GM23248 (cell line): ENCODE measurements at regions not wholly inside any gene's neighbourhood (a gene's known extent, or its start where the extent isn't known, plus 50 kb on each side); places are given as distances from the start of the nearest gene placed in this dataset.

Experiments used
- DNase-seq: peaks from one replicate; pipeline ENCODE4 v3.0.0-alpha.2; 2015
- H2AFZ ChIP-seq: fragments of 200-600 bp; sonication (generic); 2 replicates; pipeline ENCODE4 v1.6.1; 2016; ENCODE audit warnings: antibody characterized with exemption
- H3F3A ChIP-seq: fragments of 200-600 bp; sonication (generic); 2 replicates; pipeline ENCODE4 v1.6.1; 2016; ENCODE audit warnings: mild to moderate bottlenecking, antibody characterized with exemption, mixed run types; ENCODE audit not compliant: insufficient read depth
- H3K27ac ChIP-seq: fragments of 200-600 bp; sonication (generic); 2 replicates; pipeline ENCODE4 v1.5.1; 2016; ENCODE audit warnings: mild to moderate bottlenecking
- H3K27me3 ChIP-seq: fragments of 200-600 bp; sonication (generic); replicated peaks from 2 replicates; pipeline ENCODE4 v1.6.1; 2016; ENCODE audit warnings: mild to moderate bottlenecking; ENCODE audit not compliant: insufficient read depth
- H3K36me3 ChIP-seq: fragments of 200-600 bp; sonication (generic); 2 replicates; pipeline ENCODE4 v1.6.1; 2016; ENCODE audit warnings: low read depth, mild to moderate bottlenecking
- H3K4me1 ChIP-seq: fragments of 200-600 bp; sonication (generic); 2 replicates; pipeline ENCODE4 v1.6.1; 2016; ENCODE audit warnings: mild to moderate bottlenecking; ENCODE audit not compliant: insufficient read depth
- H3K4me2 ChIP-seq: fragments of 200-600 bp; sonication (generic); one replicate; pipeline ENCODE4 v1.6.1; 2016; ENCODE audit warnings: mild to moderate bottlenecking; ENCODE audit not compliant: unreplicated experiment
- H3K4me3 ChIP-seq: fragments of 200-600 bp; sonication (generic); 2 replicates; pipeline ENCODE4 v1.5.1; 2016; ENCODE audit warnings: mild to moderate bottlenecking
- H3K79me2 ChIP-seq: fragments of 200-600 bp; sonication (generic); 2 replicates; pipeline ENCODE4 v1.6.1; 2016; ENCODE audit warnings: mild to moderate bottlenecking; ENCODE audit not compliant: insufficient read depth
- H3K9ac ChIP-seq: fragments of 200-600 bp; sonication (generic); 2 replicates; pipeline ENCODE4 v1.6.1; 2016; ENCODE audit warnings: mild to moderate bottlenecking
- H3K9me2 ChIP-seq: fragments of 200-600 bp; sonication (generic); 2 replicates; pipeline ENCODE4 v1.6.1; 2016; ENCODE audit warnings: mixed run types, mild to moderate bottlenecking, moderate library complexity; ENCODE audit not compliant: insufficient read depth
- H3K9me3 ChIP-seq: fragments of 200-600 bp; sonication (generic); one replicate; pipeline ENCODE4 v1.6.1; 2017; ENCODE audit warnings: low read depth
- H4K20me1 ChIP-seq: fragments of 200-600 bp; sonication (generic); 2 replicates; pipeline ENCODE4 v1.6.0; 2016; ENCODE audit not compliant: insufficient read depth
- EZH2 ChIP-seq: fragments of 200-600 bp; sonication (generic); IDR thresholded peaks from 2 replicates; pipeline ENCODE4 v1.6.1; 2018; ENCODE audit warnings: antibody characterized with exemption, mild to moderate bottlenecking; ENCODE audit not compliant: insufficient read depth, poor library complexity, severe bottlenecking
- EZH2phosphoT487 ChIP-seq: fragments of 200-600 bp; sonication (generic); IDR thresholded peaks from 2 replicates; pipeline ENCODE4 v1.6.1; 2018; ENCODE audit warnings: antibody characterized with exemption, moderate library complexity, mild to moderate bottlenecking, low read depth; ENCODE audit not compliant: insufficient read depth
- WGBS, 2 experiments: methylation state at CpG; one replicate each; pipeline ENCODE4 v1.1.6; 2015 to 2017; ENCODE audit warnings: low lambda C conversion rate in 2 of 2, low coverage in 1 of 2; ENCODE audit errors: missing lambda C conversion rate in 2 of 2; 5-methylcytosine and 5-hydroxymethylcytosine counted together
- in situ Hi-C: fragments of 300-500 bp; cut with MboI; formaldehyde crosslinking; loops from 2 replicates; pipeline ENCODE4 v1.15.0; 2020

DNA sequence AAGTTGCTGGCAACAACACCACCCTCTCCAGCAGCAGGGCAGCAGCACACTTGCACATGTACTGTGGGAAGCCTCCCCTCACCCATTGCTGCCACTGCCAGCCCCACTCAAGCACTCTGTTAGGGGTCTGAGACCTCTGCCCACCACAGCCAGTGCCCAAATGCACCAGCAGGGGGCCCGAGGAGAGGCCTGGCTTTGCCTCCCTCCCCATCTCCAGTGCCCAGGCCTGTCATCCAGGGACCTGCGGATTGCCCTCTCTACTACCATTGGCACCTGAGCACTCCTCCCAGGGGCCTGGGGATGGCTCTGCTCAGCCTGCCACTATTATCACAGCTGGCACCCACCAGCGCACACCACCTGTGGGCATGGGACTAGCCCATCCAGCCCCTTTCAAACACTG, 175.7 kb downstream of the PMAIP1 start:
- in situ Hi-C loops = no loop called here
- Histone ChIP-seq H3F3A (no peaks in the 10 kb centered on the region), H3K79me2 (no peaks in the 10 kb centered on the region), H3K4me1 (no peaks in the 10 kb centered on the region), H3K9ac (no peak overlapping the region), H3K9me2 (no peaks in the 10 kb centered on the region), H3K4me2 (no peak overlapping the region), H3K4me3 (no peak overlapping the region), H3K9me3 (no peaks in the 10 kb centered on the region), H4K20me1 (no peaks in the 10 kb centered on the region), H2AFZ (no peak overlapping the region), H3K36me3 (no peaks in the 10 kb centered on the region), H3K27ac (no peak overlapping the region), H3K27me3 (no peaks in the 10 kb centered on the region)
- 66 to 85% methylated on average over 3 of the region's 3 CpGs for WGBS, 2 experiments
- DNase-seq = no peak
- TF ChIP-seq EZH2phosphoT487 = no peak
- TF ChIP-seq EZH2 = no peak

DNA sequence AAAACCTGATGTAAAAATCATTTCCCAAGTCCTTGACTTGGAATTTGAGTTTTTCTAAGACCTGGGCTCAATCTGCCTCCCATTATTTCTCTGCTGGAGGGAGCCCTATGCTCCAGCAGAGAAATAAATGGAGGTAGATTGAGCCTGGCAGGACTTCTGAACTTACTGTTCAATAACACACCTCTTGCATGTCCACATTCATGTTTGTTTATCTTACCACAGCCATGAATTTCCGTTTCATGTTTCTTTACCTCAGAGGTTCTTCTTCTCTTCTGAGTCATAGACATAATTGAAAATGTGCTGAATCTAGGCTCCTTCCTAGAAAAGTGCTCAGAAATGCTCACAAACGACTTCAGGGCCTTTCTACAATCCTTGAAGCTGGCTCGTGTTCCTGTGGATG, 170.8 kb downstream of the PMAIP1 start:
- no peak overlapping the region for H3K4me3 ChIP-seq
- no peak for DNase-seq
- H3K27me3 ChIP-seq = no peaks in the 10 kb centered on the region
- no peaks in the 10 kb centered on the region for H4K20me1 ChIP-seq
- H3K79me2 ChIP-seq = no peaks in the 10 kb centered on the region
- no peak overlapping the region for H3K9ac ChIP-seq
- no peak overlapping the region for H3K4me2 ChIP-seq
- H2AFZ ChIP-seq = no peak overlapping the region
- no peaks in the 10 kb centered on the region for H3K9me2 ChIP-seq
- H3K27ac ChIP-seq = no peak overlapping the region
- H3F3A ChIP-seq = no peaks in the 10 kb centered on the region
- WGBS, 2 experiments = 47 to 52% methylated on average over 3 of the region's 3 CpGs
- in situ Hi-C loops = no loop called here
- TF ChIP-seq EZH2phosphoT487 = no peak
- no peak for TF ChIP-seq EZH2
- H3K9me3 ChIP-seq = no peaks in the 10 kb centered on the region
- H3K4me1 ChIP-seq = no peaks in the 10 kb centered on the region
- H3K36me3 ChIP-seq = no peaks in the 10 kb centered on the region

DNA sequence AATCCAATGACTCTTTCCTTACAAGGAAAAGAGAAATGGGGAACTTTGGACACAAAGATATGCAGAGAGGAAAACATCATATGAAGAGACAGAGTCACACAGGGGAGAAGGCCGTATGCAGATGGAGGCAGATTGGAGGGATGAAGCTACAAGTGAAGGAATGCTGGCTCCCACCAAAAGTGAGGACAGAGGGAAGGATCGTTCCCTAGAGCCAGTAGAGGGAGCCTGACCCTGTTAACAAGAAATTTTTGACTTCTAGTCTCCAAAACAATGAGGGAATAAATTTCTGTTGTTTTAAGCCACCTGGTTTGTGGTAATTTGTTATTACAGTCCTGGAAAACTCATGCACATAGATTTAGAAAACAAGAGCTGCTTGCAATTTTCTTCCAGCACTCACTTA, 169.3 kb downstream of the PMAIP1 start:
- no peaks in the 10 kb centered on the region for H4K20me1 ChIP-seq
- TF ChIP-seq EZH2phosphoT487 = no peak
- TF ChIP-seq EZH2 = no peak
- 85 to 87% methylated on average over 2 of the region's 2 CpGs for WGBS, 2 experiments
- no peak overlapping the region for H3K27ac ChIP-seq
- H3K4me2 ChIP-seq = no peak overlapping the region
- no peaks in the 10 kb centered on the region for H3K9me2 ChIP-seq
- DNase-seq = no peak
- H3K36me3 ChIP-seq = no peaks in the 10 kb centered on the region
- H3K9ac ChIP-seq = no peak overlapping the region
- in situ Hi-C loops = no loop called here
- no peak overlapping the region for H2AFZ ChIP-seq
- peaks cover 7% of the 10 kb centered on the region for H3K4me1 ChIP-seq
- H3K9me3 ChIP-seq = no peaks in the 10 kb centered on the region
- no peaks in the 10 kb centered on the region for H3K79me2 ChIP-seq
- H3K27me3 ChIP-seq = no peaks in the 10 kb centered on the region
- peaks cover 9% of the 10 kb centered on the region for H3F3A ChIP-seq
- H3K4me3 ChIP-seq = no peak overlapping the region

DNA sequence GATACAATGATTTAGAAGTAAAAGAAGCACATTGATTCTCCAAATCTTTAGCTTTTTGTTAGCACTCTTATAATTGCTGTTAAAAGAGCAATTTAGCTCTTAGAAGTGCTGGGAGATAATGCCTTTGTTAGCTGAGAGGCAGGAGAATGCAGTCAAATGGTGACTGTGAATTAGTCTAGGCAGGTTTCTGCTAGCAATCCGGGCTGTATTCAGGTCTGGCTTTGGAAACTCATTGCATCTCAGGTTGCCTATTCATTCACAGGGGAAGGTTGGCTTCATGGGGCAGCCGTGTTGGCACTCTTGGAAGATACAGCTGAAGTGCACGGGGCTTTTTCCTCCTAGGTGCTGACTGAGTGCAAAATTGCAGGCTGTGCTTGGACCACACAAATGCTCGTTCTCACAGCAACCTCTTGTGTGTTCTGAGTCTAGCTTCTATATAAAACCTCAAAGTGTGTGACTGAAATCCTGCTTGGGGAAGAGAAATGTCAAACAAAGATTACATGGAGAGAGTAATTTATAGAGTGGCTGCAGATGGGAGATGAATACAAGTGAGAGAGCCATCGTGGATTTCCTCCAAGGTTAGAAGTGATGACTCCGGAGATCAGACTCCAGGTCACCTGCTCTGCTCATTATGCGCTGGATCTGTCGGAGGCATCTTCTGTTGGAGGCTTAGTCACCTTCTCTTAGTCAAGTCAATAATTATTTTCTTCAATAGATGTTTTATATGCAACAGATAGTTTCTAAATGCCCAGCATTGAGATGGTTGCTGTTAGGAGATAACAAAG, 167.8 kb downstream of the PMAIP1 start:
- H3K4me3 ChIP-seq = no peak overlapping the region
- no peak overlapping the region for H3K9ac ChIP-seq
- TF ChIP-seq EZH2phosphoT487 = no peak
- no peak for TF ChIP-seq EZH2
- H3K9me3 ChIP-seq = no peaks in the 10 kb centered on the region
- no peak overlapping the region for H3K27ac ChIP-seq
- H2AFZ ChIP-seq = no peak overlapping the region
- DNase-seq = no peak
- WGBS, 2 experiments = 53 to 54% methylated on average over 8 of the region's 8 CpGs
- H3K79me2 ChIP-seq = no peaks in the 10 kb centered on the region
- H3K36me3 ChIP-seq = no peaks in the 10 kb centered on the region
- no peaks in the 10 kb centered on the region for H3K27me3 ChIP-seq
- H3K4me2 ChIP-seq = no peak overlapping the region
- peaks cover 13% of the 10 kb centered on the region for H3F3A ChIP-seq
- peaks cover 13% of the 10 kb centered on the region for H3K4me1 ChIP-seq
- in situ Hi-C loops = no loop called here
- H3K9me2 ChIP-seq = no peaks in the 10 kb centered on the region
- H4K20me1 ChIP-seq = no peaks in the 10 kb centered on the region
